Kidney (tissue), 13 donors: ENCODE measurements at regions not wholly inside any gene's neighbourhood (a gene's known extent, or its start where the extent isn't known, plus 50 kb on each side); places are given as distances from the start of the nearest gene placed in this dataset.

Source experiments
- DNase-seq, 5 donors: peaks; one replicate each; pipeline ENCODE4 v3.0.0-alpha.2; 2013 to 2020
- FAIRE-seq: peaks from 2 replicates; lab custom pipeline; 2012; peaks lifted over from hg19 to GRCh38; lab: Jason Lieb, UNC
- H3K27ac ChIP-seq, 2 donors: one replicate each; pipeline ENCODE4 v1.7.0; 2013; ENCODE audit warnings: low read depth in 2 of 2, low read length in 2 of 2, inconsistent platforms in 1 of 2
- H3K27me3 ChIP-seq: one replicate; pipeline ENCODE4 v1.7.1; 2013; ENCODE audit warnings: low read length, inconsistent platforms; ENCODE audit not compliant: control insufficient read depth, insufficient read depth
- H3K36me3 ChIP-seq, 3 donors: one replicate each; pipeline versions ENCODE4 v1.7.0 to v1.7.1; 2013; ENCODE audit warnings: low read length in 3 of 3, control low read depth in 1 of 3, inconsistent platforms in 1 of 3; ENCODE audit not compliant: insufficient read depth in 3 of 3, control insufficient read depth in 2 of 3
- H3K4me1 ChIP-seq, 3 donors: one replicate each; pipeline versions ENCODE4 v1.7.0 to v1.7.1; 2013; ENCODE audit warnings: low read length in 3 of 3, inconsistent platforms in 1 of 3, low read depth in 1 of 3; ENCODE audit not compliant: control insufficient read depth in 2 of 3, insufficient read depth in 2 of 3
- H3K4me3 ChIP-seq, 3 donors: one replicate each; pipeline versions ENCODE4 v1.7.0 to v1.8.1; 2013; ENCODE audit warnings: low read length in 3 of 3, control low read depth in 1 of 3, inconsistent platforms in 1 of 3
- H3K9ac ChIP-seq, 3 donors: one replicate each; pipeline versions ENCODE4 v1.7.0 to v1.7.1; 2013; ENCODE audit warnings: low read length in 3 of 3, control low read depth in 1 of 3, inconsistent platforms in 1 of 3
- H3K9me3 ChIP-seq, 3 donors: one replicate each; pipeline versions ENCODE4 v1.7.0 to v1.7.1; 2013; ENCODE audit warnings: low read length in 3 of 3, control low read depth in 1 of 3, inconsistent platforms in 1 of 3; ENCODE audit not compliant: control insufficient read depth in 2 of 3, insufficient read depth in 1 of 3
- intact Hi-C: fragments of 100-400 bp; cut with DNase I; formaldehyde crosslinking; loops from one replicate; pipeline ENCODE4 v1.11.1; 2022
- TF ChIP-seq, protein P1 (sequence below): IDR thresholded peaks from 3 replicates; pipeline ENCODE4 v1.5.1; 2012; ENCODE audit warnings: mild to moderate bottlenecking, moderate library complexity, borderline replicate concordance; ENCODE audit not compliant: insufficient read depth; ENCODE audit errors: extremely low read depth
- donor health status: control.
- donor health status: control.
- donor health status: control.
- donor health status: control.
- donor health status: control.
- donor health status: DM: yes; HTN: yes; CAD: no.
- donor health status: Normal renal cell carcinoma (clear cell type).

DNA sequence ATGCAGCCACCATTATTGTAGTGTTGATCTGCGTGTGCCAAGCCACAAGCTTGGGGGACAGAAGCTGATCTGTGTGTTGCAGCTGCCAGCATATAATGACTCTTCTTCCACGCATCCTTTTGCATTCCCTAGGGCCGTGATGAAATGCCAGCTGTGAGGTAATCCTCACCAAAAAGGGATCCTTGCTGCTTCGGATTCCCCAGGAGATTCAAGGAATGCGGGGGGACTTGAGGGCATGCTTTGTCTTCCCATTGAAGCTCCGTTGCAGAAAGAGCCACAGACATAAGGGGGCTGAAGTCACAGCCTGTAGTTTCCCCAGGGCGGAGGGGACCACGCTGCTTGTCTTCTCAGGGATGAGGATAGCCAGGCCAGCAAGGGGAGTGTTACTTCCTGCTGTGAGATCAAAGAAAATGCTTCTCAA is 281.6 kb upstream of the FMN2 start:
- TF ChIP-seq, protein P1, sequence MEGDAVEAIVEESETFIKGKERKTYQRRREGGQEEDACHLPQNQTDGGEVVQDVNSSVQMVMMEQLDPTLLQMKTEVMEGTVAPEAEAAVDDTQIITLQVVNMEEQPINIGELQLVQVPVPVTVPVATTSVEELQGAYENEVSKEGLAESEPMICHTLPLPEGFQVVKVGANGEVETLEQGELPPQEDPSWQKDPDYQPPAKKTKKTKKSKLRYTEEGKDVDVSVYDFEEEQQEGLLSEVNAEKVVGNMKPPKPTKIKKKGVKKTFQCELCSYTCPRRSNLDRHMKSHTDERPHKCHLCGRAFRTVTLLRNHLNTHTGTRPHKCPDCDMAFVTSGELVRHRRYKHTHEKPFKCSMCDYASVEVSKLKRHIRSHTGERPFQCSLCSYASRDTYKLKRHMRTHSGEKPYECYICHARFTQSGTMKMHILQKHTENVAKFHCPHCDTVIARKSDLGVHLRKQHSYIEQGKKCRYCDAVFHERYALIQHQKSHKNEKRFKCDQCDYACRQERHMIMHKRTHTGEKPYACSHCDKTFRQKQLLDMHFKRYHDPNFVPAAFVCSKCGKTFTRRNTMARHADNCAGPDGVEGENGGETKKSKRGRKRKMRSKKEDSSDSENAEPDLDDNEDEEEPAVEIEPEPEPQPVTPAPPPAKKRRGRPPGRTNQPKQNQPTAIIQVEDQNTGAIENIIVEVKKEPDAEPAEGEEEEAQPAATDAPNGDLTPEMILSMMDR, result no peak
- H3K4me3 ChIP-seq, result no peak overlapping the region
- no peaks in the 10 kb centered on the region for H3K36me3 ChIP-seq
- no peaks in the 10 kb centered on the region for H3K27me3 ChIP-seq
- no peak overlapping the region for H3K27ac ChIP-seq
- FAIRE-seq (no peak), DNase-seq (peak in 3 of 5 donors; percentile 23 to 56 (median 39))
- H3K4me1 ChIP-seq, result no peaks in the 10 kb centered on the region
- no peaks in the 10 kb centered on the region for H3K9me3 ChIP-seq
- intact Hi-C loops, result no loop called here
- H3K9ac ChIP-seq, result no peak overlapping the region

- Histone ChIP-seq H3K27ac (no peak overlapping the region), H3K36me3 (no peaks in the 10 kb centered on the region), H3K27me3 (no peaks in the 10 kb centered on the region), H3K4me3 (no peak overlapping the region), H3K9ac (no peak overlapping the region), H3K9me3 (no peaks in the 10 kb centered on the region), H3K4me1 (no peaks in the 10 kb centered on the region)
- DNase-seq, result no peak
- FAIRE-seq, result no peak
- intact Hi-C loops, result no loop called here
- TF ChIP-seq, protein P1, result no peak
Measured at GRCh38 chr1:239811211-239811885, 280.3 kb upstream of the FMN2 start.

DNA sequence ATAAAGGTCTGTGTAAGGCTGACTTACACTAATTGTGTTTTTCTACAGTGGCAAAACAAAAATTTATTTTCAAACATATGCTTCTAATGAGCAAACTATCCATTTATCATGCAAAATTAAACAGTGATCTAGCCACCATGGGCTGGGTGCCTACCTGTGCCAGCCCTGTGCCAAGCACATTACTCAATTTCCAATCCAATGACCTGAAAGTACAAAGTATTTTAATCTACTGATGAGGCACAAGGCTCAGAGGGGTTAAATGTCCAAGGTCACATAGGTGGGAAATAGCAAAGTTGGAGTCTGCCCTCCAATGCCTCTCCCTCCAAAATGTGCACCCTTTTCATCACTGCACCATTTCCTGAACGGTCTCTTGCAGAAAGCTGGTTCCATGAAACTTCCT is 279.1 kb upstream of the FMN2 start:
- no peak overlapping the region for H3K9ac ChIP-seq
- no peaks in the 10 kb centered on the region for H3K9me3 ChIP-seq
- H3K4me3 ChIP-seq, result no peak overlapping the region
- intact Hi-C loops, result no loop called here
- no peak overlapping the region for H3K27ac ChIP-seq
- no peak for FAIRE-seq
- no peaks in the 10 kb centered on the region for H3K4me1 ChIP-seq
- TF ChIP-seq, protein P1, result no peak
- H3K36me3 ChIP-seq, result no peaks in the 10 kb centered on the region
- no peak for DNase-seq
- no peaks in the 10 kb centered on the region for H3K27me3 ChIP-seq
